Mammary epithelial cell (primary cell): ENCODE measurements at regions not wholly inside any gene's neighbourhood (a gene's known extent, or its start where the extent isn't known, plus 50 kb on each side); places are given as distances from the start of the nearest gene placed in this dataset.

ENCODE experiments used
- CTCF ChIP-seq, 2 donors: IDR thresholded peaks in 1 of 2; conservative IDR thresholded peaks in 1 of 2; 2 replicates each; pipeline ENCODE4 v1.5.1; 2011 to 2012; ENCODE audit warnings: inconsistent platforms in 2 of 2, low read length in 2 of 2, mild to moderate bottlenecking in 2 of 2, control low read depth in 1 of 2, low read depth in 1 of 2; ENCODE audit not compliant: insufficient read depth in 1 of 2; ENCODE audit errors: extremely low read depth in 1 of 2
- EZH2 ChIP-seq: IDR thresholded peaks from 2 replicates; pipeline ENCODE4 v1.6.1; 2012; ENCODE audit warnings: low read length, inconsistent platforms, borderline replicate concordance

DNA sequence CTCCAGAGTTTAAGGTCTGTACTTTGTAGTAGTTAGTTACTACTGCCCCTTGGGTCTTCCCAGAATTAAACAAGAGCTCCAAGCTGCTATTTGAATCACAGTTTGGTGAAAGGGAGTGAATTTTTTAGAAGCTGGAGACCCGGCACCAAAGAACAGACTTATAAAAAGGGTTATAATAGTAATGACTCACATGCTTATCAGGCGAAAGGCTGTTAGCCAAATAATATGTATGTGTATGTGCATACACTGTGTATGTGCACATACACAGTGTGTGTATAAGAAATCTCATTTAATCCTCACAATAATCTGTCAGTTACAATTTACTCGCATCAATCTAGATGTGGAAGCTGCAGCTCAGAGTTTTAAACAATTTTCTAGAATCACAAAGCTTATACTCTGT is 59.5 kb upstream of the ITGA1 start:
- TF ChIP-seq CTCF (conservative IDR thresholded peaks at IDR 0.05 in 1 of 2, IDR thresholded peaks at IDR 0.05 in 1 of 2; ENCODE audit: extremely low read depth in 1 of 2, insufficient read depth in 1 of 2, low read depth in 1 of 2, low read length in 2 of 2) (no peak), EZH2 (no peak)
